GM21529 (cell line): ENCODE measurements at regions not wholly inside any gene's neighbourhood (a gene's known extent, or its start where the extent isn't known, plus 50 kb on each side); places are given as distances from the start of the nearest gene placed in this dataset.

ENCODE experiments used
- ATAC-seq: cut with Tn5 transposase; IDR thresholded peaks from one replicate; pipeline ENCODE4 v1.9.1; 2021; ENCODE audit not compliant: unreplicated experiment

DNA sequence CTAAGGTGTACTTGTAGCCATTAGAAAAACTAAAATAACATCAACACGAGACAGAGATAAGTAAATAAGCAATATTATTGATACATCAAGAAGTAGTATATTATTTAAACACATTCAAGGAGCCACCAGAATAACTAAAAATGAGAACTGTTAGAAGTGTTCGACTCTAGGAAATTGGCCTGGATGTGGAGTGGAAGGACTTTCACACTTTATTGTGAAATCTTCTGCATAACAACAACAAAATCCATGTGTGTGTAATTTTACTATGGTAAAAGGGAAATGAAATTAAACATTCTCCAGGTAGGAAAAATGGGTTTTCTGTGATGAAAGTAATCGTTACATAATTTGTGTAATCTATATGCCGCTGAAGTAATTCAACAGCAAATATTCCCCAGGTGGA is 96.3 kb upstream of the RNF152 start:
- ATAC-seq: no peak

DNA sequence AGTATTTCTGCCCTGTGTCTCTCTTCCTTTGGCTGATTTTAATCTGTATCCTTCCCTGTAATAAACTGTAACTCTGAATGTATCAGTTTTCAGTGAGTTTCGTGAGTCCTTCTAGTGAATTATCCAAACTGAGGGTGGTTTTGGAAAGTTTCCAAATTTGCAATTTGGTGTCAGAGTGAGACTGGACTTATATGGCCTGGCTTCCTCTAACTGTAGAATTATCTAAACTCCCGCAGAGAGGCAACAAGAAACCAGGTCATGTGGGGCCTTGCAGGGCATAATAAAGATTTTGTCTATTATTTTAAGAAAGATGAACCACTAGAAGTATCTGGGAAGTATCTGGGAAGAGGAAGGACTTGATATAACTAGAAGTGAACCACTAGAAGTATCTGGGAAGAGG is 95.3 kb upstream of the RNF152 start:
- no peak for ATAC-seq

DNA sequence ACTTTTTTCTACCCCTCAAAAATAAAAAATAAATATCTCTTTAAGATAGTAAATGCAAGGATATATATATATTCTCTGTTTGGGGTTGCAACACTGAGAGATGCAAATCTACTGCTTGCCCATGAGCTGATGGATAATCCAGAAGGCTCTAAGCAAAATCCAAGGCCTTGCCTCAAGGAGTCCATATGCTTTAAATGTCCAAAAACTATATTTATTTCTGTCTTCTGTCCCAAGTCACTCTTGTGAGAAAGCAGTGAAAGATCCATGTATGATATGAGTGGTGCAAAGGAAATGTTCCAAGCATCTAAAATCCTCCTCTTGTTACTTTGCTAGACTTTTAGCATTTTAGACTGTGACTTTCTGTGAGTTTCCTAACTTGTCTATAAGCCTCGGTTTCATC is 92.9 kb upstream of the RNF152 start:
- ATAC-seq: no peak

DNA sequence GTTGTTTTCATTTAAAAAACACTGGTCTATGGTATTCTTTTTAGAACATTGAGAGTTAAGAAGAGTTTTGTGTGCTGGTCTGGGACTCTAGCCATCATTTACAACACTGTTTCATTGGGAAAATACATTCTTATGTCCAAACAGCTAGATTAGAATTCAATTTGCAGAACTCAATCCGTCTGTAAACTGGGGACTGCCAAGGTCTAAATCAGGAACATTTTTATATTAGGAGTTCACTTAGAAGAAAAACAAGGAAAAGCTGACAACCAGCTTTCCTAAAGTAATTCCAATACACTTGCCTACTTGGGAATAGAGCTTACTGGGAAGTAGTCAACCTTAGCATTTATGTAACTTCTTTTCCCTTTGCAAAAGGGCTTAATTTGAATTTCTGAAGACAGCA is 91.5 kb upstream of the RNF152 start:
- no peak for ATAC-seq

DNA sequence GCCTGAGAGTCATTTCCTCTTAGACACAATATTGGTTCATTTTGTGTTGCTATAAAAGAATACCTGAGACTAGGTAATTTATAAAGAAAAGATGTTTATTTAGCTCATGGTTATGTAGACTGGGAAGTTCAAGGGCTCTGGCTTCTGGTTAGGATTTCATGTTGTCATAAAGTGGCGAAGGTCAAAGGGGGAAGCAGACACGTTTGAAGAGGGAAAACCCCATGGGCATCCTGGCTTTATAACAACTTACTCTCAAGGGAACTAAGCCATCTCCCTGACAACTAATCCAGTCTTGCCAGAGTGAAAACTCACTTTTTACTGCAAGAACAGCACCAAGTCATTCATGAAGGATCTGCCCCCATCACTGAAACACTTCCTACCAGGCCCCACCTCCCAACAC is 89.7 kb upstream of the RNF152 start:
- ATAC-seq: no peak

DNA sequence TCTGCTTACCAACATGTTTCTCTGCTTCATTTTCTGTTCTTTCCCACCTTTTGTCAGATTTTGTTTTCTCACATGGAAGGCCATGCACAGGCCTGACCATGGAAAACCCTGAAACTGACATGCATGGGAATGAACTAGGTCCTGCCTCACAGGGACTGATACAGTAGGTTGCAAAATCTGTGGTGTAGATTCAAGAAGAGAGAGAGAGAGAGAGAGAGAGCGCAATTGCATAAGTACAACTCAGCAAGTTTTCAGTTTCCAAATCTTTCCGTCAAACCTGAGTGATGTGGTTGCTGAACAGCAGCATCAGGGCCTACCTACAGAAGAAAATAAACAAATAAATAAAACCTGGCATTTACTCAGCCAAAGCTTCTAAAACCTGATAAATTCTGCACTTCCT is 87.5 kb upstream of the RNF152 start:
- no peak for ATAC-seq

DNA sequence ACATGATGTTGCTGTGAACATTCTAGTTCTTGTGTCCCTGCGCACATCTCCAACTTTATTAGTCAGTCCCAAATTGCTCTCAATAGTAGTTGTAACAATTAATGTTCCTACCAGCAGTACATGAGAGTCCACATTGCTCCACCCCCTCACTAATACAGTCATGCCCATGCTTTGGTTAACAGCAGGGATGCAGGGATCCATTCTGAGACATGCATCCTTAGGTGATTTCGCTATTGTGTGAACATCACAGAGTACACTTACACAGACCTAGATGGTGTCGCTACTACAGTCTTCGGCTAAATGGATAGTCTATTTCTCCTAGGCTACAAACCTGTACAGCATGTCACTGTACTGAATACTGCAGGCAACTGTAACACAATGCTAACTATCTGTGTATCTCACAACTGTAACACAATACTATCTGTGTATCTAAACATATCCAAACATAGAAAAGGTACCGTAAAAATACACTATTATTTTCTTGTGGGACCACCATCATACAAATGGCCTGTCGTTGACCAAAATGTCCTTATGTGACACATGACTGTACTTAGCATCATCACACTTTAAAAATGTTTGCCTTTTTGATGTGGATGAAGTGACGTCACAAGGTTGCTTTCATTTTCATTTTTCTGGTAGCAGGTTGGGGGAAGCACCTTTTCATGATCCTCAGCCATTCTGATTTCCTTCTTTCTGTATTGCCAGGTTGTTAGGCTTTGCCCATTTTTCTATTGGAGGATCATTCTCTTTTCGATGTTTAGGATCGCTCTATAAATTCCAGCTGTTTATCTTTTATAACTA is 82.9 kb upstream of the RNF152 start:
- ATAC-seq: no peak

DNA sequence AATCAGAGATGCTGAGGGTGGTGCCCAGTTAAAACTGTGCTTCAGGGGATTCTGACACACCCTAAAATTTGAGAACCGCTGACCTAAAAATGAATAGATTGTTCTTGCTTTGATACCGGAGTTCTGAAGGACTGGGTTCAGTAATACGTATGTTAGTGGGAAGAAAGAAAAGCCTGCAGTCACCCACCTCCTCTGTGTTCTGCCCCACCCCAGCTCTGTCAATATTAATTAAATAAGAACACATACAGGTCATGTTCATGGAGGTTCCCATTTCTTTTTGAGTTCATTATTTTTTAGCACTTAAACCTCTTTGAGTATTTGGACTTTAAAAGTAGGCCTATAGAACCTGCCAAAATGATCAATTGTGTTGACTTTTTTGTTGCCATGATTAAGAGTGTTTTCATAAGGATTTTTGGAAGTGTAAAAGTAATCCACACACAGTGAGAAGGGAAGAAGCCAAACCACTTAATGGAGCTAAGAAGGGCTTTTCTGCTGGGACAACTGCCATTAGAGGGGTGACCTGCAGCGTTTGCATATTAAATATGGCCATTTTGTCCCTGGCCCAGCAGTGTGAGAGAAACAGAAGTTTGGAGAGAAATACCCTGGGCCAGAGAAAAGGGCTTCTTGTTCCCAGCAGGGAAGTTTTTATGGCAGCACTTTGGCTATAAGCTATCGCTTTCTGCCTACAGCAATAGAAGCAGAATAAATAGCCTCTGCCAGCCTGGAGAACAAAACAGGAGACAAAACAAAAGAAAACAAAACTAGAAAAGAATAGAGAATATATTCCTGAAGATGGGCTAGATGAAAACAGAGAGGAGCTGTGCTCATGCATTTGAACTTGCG is 80.7 kb upstream of the RNF152 start:
- ATAC-seq: no peak

DNA sequence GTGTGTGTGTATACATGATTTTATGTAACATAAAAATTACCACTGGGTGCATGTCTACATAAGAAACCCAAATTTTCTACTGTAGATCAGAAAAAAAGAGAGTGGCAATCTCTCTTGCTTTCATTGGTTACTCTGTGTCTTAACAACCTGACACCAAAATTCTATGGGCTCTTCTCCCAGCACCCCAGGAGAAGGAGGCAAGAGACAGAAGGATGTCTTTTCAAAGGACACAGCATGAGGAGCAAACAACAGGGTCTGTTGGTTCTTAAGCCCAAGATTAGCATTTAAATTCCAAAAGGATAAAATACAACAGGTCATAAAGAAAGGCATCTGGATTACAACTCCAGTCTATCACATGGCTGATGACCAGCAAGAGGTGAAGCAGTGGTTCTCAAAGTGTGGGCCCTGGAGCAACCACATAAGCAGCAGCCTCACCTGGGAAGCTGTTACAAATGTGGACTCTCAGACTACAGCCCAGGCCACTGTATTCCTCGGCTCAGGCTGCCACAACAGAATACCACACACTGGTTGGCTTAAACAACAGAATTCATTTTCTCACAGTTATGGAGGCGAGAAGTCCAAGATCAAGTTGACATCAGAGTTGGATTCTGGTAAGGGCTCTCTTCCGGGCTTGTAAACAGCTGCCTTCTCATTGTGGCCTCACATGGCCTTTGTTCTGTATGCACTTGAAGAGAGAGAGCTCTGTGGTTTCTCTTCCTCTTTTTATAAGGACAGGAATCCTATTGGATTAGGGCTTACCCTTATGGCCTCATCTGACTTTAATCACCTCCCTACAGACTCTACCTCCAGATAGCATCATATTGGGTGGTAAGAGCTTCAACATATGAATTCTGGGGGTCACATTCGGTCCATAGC is 79.8 kb upstream of the RNF152 start:
- peak; percentile 94 for ATAC-seq

DNA sequence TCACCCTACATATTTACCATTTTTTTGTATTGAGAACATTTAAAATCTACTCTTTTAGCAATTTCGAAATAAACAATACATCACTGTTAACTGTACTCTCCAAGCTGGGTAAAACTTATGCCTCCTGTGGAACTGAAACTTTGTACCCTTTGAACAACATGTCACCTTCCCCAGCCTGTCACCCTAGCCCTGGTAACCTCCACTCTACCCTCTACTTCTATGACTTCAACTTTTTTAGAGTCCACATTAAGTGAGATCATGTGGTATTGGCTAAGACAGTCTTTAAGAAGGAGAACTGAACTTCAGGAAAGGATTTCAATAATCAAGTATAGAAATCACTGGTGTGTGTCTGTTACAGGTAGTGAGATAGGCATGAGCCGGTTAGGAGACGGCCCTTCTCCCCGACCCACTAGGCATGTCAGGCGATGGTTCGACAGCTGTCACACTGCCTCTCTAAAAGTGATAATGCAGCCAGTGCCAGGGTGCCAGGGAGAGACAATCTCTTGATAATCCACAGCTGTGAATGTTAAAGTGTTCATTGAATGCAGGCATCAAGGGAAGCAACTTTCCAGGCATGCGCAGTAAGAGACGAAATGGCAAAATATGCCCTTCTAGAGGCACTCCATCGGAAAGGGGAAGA is 74.6 kb upstream of the RNF152 start:
- ATAC-seq: no peak

DNA sequence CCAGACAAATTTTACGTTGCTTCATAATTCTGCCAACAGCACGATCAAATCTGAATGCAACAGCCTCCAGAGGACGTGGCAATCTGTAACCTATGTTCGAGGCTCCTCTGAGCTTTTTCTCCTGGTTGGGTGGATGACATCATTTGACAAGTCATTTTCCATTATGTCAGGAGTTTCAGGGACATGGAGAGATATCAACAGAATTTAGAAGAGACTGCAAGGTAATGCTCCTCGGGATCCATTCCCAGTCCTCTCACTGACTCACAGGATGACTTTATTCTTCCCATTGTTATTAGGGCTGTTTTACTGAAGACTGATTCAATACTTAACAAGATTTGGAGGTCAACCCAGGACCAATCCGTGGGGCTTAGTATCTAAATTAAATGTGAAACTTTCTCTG is 72.5 kb upstream of the RNF152 start:
- no peak for ATAC-seq

DNA sequence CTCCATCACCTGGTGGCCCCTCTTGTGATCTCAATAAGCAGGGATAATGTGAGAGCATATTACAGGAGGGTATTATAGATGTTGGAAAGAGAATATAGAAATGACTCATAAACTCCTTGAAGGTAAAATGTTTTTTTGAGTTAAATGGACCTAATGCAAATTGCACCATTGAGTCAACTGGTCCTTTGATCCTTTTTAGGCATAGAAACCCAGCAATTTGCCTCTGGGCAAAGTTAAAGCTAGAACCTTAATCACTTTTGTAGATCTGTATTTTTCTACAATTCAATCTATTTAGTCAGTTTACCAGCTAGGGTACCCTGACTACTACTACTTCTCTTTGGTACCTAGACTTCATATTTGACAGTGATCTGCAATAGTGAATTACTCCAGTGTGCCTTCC is 71.8 kb upstream of the RNF152 start:
- ATAC-seq: no peak

DNA sequence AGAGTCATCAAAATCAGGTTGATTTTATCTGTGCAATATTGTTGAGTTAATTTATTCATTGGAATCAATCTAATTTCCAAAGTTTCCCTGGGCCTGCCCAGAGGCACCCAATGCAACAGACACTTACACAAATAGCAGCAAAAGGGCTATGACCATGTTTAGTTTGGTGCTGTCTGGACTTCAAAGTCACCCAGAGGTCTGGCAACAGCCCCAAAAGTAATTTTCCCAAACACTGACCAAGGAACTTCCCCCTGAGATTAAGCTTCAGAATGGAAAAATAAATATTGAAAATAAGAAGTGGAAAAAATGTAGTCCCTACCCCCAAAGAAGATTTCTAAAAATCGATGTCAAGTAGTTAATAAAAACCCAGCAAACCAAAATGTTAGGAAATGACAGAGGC is 70.9 kb upstream of the RNF152 start:
- ATAC-seq: no peak

DNA sequence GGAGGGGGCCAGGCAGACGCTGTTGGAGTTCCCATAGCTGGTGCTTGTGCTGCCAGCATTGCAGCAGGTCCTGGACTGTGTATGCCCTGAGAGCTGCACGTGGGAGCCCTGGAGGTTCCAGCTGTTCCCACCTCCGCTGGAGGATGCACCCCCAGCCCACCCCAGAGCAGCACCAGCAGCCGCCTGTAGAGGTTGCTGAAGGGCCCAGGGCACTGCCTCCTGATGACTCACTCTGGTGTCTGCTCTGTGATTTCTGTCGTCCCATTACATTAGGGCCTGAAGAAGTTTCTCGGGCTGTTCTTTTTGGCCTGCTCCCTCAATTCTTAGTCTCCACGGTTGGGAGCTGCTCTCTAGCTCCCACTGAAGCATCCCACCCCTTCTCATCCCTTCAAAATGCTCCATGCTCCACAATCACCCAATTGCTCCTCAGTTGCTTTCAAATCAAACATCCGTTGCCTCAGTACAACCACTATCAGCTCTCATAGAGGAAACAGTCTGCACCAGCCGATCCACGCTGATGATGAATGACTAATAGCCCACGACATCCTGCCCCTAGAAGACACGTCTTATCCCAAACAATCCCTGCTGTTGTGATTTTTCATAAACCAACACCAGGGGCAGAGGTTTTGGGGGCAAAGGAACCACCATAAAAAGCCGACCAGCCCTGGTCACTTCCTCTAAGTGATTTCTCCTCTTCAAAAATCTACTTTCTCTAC is 65.2 kb upstream of the RNF152 start:
- ATAC-seq: no peak

DNA sequence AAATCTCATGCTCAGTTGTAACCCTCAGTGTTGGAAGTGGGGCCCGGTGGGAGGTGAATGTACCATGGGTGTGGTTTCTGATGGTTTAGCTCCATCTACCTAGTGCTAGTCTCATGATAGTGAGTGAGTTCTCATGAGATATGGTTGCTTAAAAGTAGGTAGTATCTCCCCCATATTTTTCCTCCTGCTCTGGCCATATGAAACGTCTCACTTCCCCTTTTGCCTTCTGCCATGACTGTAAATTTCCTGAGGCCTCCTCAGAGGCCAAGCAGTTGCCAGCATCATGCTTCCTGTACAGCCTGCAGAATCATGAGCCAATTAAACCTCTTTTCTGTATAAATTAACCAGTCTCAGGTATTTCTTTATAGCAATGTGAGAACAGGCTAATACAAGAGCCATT is 62.8 kb upstream of the RNF152 start:
- peak; percentile 45 for ATAC-seq

DNA sequence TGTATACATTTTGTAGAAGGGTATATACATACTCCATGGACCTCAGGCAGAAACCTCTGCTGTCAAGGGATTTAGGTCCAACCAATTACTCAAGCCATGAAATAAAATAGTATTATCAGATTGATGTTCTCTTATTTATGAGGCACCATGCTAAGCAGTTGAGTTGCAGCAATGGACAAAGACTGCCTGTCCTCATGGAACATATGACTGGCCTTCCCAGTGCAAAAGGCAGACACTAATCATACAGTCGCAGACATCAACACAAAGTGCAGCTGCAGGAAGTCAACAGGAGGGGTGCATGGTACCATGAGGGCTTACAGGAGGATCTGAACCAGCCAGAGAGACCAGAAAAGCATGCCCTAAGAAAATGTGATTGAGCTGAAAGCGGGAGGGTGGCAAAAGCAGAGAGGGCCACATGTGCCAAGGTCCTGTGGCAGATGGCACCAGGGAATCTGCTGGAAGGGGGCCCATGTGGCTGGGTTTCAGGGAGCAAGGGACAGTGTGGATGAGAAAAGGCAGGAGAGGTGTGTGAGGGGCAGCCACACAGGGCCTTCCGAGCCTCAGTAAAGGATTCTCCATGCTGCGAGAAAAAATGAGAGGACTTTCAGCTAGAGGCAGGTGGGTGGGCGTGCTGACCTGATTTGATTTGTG is 61.4 kb upstream of the RNF152 start:
- no peak for ATAC-seq

DNA sequence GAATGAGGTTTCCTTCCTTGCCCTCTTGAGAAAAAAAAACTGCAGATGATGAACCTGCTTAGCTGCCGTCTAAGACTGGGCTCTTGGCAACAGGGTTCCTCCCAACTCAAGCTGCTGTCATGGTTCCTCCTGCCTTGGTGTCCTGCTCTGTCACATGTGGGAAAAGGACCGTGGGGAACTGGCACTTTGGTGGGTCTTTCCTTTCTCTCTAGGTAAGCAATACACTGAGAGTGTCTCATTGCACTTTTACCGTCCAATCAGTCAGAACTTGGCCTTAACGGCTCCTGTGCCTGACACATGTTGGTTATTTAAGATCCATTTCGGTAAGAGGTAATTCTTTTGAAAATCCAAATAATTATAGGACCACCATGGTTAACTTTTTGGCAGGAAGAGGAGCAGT is 60.8 kb upstream of the RNF152 start:
- no peak for ATAC-seq

DNA sequence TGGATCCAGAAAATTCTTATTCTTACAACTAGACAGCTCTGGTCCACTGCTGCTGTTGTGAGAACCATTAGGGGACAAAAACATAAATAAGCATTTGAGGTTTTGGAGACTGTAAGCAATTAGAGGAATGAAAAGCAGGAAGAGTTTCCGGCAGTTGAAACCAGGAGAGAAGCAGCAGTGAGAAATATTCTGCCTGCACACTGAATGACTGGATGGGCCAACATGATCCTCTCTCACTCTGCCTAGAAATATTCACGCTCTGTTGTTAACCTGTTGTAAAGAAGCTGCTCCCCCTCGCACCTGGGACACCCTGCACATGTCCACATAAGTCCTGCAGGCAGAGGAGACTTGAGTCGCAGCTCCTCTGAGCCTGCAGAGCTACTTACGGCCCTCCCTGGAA is 60.4 kb upstream of the RNF152 start:
- ATAC-seq: no peak

DNA sequence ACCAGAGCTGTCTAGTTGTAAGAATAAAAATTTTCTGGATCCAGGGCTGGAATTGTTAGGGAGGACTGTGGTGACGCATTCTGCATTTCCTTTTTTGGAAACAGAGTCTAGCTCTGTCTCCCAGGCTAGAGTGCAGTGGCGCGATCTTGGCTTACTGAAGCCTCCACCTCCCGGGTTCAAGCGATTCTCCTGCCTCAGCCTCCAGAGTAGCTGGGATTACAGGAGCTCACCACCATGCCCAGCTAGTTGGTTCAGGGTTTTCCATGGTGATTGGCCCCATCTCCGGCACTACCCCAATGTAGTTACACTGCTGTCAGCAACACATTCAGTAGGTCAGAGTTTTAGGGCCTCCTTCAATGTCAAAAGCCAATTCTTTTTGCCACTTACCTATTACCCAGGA is 58.6 kb upstream of the RNF152 start:
- no peak for ATAC-seq

DNA sequence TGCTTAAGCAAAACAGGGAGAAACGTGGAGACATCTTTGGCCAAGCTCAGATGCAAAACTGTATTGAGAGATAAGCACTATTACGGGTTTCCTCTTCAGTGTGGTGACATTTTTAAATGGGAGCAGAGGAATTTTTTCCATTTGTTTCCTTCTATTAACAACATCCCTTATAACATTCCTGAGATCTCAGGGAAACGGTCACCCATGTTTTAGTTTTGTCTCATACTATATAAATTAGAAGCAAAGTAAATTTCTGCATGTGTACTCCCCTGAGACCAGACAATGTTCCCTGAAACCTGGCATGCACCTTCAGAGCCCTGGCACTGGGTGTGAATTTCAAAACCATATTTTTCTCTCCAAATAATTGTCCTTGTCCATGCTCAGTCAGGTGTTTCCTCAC is 57.6 kb upstream of the RNF152 start:
- ATAC-seq: no peak
